K562 (cell line): ENCODE measurements at regions not wholly inside any gene's neighbourhood (a gene's known extent, or its start where the extent isn't known, plus 50 kb on each side); places are given as distances from the start of the nearest gene placed in this dataset.

Experiments used
- ATF2 ChIP-seq: sonication (generic); formaldehyde crosslinking; IDR thresholded peaks from 2 replicates; pipeline ENCODE4 v1.8.1; 2022; ENCODE audit warnings: missing genetic modification reagents
- CTCF ChIP-seq, 3 experiments: IDR thresholded peaks in 2 of 3; conservative IDR thresholded peaks in 1 of 3; 2 replicates each; pipeline ENCODE4 v1.5.1; 2011 to 2012; ENCODE audit warnings: low read length in 3 of 3, mild to moderate bottlenecking in 3 of 3, control low read depth in 2 of 3, improper control_type of control experiment in 1 of 3, inconsistent platforms in 1 of 3, low read depth in 1 of 3, mixed read lengths in 1 of 3, moderate library complexity in 1 of 3; ENCODE audit not compliant: insufficient read depth in 2 of 3
- E2F1 ChIP-seq: sonication (generic); formaldehyde crosslinking; IDR thresholded peaks from 2 replicates; pipeline ENCODE4 v1.8.1; 2023; ENCODE audit warnings: mild to moderate bottlenecking, missing genetic modification reagents, moderate library complexity
- ERF ChIP-seq: fragments of 450-650 bp; formaldehyde crosslinking; IDR thresholded peaks from 2 replicates; pipeline ENCODE4 v1.4.0; 2020; ENCODE audit warnings: mild to moderate bottlenecking, mixed read lengths
- JUNB ChIP-seq: fragments of 450-650 bp; formaldehyde crosslinking; conservative IDR thresholded peaks from 2 replicates; pipeline ENCODE4 v1.4.0; 2020; ENCODE audit warnings: mild to moderate bottlenecking
- SRSF9 ChIP-seq: fragments of 200-400 bp; formaldehyde crosslinking; IDR thresholded peaks from 2 replicates; pipeline ENCODE4 v1.6.1; 2017; ENCODE audit warnings: low read depth, low read length, borderline replicate concordance
- TEAD2 ChIP-seq: fragments of 450-650 bp; IDR thresholded peaks from 2 replicates; pipeline ENCODE4 v1.6.1; 2016; ENCODE audit warnings: missing genetic modification characterization, control low read depth, missing compliant biosample characterization
- ZBTB17 ChIP-seq: fragments of 450-650 bp; formaldehyde crosslinking; IDR thresholded peaks from 2 replicates; pipeline ENCODE4 v1.4.0; 2020; ENCODE audit warnings: mild to moderate bottlenecking
- ZBTB49 ChIP-seq: sonication (generic); formaldehyde crosslinking; IDR thresholded peaks from 2 replicates; pipeline ENCODE4 v1.8.0; 2022; ENCODE audit warnings: missing genetic modification reagents, mild to moderate bottlenecking, borderline replicate concordance
- ZC3H4 ChIP-seq: sonication (generic); formaldehyde crosslinking; IDR thresholded peaks from 2 replicates; pipeline ENCODE4 v1.9.0; 2021; ENCODE audit warnings: missing genetic modification reagents, borderline replicate concordance
- ZHX1 ChIP-seq: fragments of 150-350 bp; conservative IDR thresholded peaks from 2 replicates; pipeline ENCODE4 v1.6.1; 2014; ENCODE audit warnings: low read length
- ZNF140 ChIP-seq: fragments of 250-450 bp; sonication (Bioruptor Pico); IDR thresholded peaks from 2 replicates; pipeline ENCODE4 v1.8.0; 2021; ENCODE audit warnings: moderate library complexity, mild to moderate bottlenecking, inconsistent platforms
- ZNF165 ChIP-seq: fragments of 250-450 bp; sonication (Bioruptor Pico); IDR thresholded peaks from 2 replicates; pipeline ENCODE4 v1.4.0; 2020; ENCODE audit warnings: borderline replicate concordance
- ZNF79 ChIP-seq: fragments of 250-450 bp; sonication (Bioruptor Pico); IDR thresholded peaks from 2 replicates; pipeline ENCODE4 v1.4.0; 2020; ENCODE audit warnings: low read depth, mild to moderate bottlenecking, moderate library complexity

- no peak for TF ChIP-seq ZBTB17
- TF ChIP-seq E2F1 (CRISPR knock-in tag): no peak
- TF ChIP-seq TEAD2 (tag): no peak
- TF ChIP-seq ZBTB49 (CRISPR knock-in tag): no peak
- no peak for TF ChIP-seq ATF2 (CRISPR knock-in tag)
- no peak for TF ChIP-seq ZNF140 (CRISPR knock-in tag)
- TF ChIP-seq CTCF (IDR thresholded peaks at IDR 0.05 in 2 of 3, conservative IDR thresholded peaks at IDR 0.05 in 1 of 3; ENCODE audit: insufficient read depth in 2 of 3, low read depth in 1 of 3, low read length in 3 of 3): no peak
- TF ChIP-seq ZC3H4 (CRISPR knock-in tag): no peak
- no peak for TF ChIP-seq JUNB (CRISPR knock-in tag)
- TF ChIP-seq ZNF79 (CRISPR knock-in tag): no peak
- no peak for TF ChIP-seq ZHX1
- TF ChIP-seq ERF (CRISPR knock-in tag): no peak
- no peak for TF ChIP-seq SRSF9
- no peak for TF ChIP-seq ZNF165 (CRISPR knock-in tag)
These were observed 92.1 kb upstream of the CHD2 start for GRCh38 chr15:92807971-92808571.
